ENCODE measurements at regions not wholly inside any gene's neighbourhood (a gene's known extent, or its start where the extent isn't known, plus 50 kb on each side); places are given as distances from the start of the nearest gene placed in this dataset.

DNA sequence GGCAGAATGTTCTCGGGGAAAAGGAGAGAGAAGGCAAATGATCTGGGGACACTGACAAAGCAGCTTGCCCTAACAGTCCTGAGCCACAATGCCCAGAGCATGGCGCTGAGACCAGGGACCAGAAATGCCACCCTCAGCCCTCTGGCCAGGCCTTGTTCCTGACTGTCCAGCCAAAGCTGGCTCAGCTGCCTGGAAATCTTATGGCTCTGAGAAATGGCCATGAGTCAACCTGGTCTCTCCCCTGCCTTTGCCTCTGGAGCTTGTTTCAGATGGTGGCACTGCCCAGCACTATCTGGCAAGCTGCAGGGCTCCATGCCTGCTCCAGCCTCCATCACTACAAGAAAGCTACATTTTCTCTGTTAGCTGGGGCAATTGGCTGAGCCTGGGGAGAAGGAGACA is 90.5 kb upstream of the PLXNA4 start:
- DNase-seq (ENCODE audit: low spot score) = no peak

- peak; percentile 32 for DNase-seq (ENCODE audit: low spot score)
Measured at GRCh38 chr7:132666071-132666773, 90.0 kb upstream of the PLXNA4 start.

DNA sequence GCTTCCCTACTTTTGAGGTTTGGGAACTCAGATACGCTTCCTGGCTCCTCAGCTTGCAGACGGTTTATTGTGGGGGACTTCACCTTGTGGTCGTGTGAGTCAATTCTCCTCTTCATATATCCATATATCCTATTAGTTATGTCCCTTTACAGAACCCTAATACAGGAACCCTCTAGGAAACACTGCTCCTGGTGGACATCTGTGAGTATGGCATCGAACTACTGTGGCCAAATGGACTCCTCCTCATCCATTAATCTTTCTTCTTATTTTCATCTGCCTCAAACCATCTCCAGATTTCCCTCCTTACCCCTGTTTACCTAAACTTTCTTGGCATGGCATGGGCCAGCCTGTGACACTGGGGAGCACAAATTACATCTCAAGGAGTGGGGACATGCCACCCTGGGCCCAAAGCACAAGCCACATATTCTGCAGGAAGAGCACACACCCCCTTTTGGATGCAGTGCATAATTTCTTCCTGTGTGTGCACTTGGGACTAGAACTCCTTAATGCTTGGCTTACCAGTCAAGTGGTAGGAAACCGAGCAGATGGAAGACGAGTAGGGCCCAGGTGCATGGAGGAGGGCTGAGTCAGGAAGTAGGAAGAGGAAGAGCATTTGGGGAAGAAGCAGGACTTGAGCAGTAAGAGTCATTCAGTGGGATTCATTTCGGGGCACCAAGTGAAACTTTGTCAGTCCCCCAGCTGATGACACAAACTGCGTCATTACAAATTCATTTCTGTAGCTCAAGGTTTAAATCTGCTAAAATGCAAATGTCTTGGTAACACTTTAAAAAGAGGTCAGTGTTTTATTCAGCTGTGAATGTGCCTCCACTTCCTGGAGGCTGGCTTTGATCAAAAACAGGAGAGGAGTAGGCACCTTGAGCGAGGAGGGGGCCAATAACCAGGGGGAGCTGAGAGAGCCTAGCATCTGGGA is 80.8 kb upstream of the PLXNA4 start:
- DNase-seq (ENCODE audit: low spot score) = peak; percentile 11

DNA sequence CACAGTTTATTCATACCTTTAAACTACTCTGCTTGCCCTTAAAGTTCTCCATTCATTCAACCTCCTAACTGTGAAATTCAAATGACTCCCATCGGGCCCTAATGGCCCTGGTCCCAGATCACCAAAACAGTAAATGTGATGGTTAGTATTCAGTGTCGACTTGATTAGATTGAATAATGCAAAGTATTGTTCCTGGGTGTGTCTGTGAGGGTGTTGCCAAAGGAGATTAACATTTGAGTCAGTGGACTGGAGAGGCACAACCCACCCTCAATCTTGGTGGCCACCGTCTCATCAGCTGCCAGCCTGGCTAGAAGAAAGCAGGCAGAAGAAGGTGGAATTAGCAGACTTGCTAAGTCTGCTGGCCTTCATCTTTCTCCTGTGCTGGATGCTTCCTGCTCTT is 80.1 kb upstream of the PLXNA4 start:
- DNase-seq (ENCODE audit: low spot score) = no peak

DNA sequence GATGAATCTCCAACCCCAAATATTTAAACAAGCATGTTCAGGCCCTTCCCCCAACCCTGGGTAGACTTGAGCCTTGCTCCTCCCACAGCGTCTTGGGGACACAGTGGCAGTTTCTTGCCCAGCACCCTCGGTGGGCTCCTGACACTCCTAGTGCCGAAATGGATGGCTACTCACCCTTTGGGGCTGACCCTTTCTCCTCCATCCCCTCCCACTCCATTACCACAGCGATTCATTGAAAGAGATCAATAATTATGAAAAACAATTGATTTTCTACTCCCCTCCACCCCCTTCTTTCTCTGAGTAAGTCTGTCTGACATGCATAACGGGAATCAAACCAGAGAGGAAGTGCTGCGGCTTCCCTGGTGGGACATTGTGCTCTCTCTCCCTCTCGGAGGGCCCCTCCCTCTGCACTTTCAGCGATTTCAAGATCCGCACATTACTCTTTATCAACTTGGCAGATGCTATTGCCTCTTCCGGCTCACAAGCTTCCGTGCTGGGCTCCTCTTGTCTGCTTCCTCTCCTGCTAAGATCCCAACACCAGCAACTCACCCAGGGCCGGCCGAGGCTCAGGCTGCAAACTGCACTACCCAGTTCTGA is 79.0 kb upstream of the PLXNA4 start:
- DNase-seq (ENCODE audit: low spot score) = peak; percentile 60

DNA sequence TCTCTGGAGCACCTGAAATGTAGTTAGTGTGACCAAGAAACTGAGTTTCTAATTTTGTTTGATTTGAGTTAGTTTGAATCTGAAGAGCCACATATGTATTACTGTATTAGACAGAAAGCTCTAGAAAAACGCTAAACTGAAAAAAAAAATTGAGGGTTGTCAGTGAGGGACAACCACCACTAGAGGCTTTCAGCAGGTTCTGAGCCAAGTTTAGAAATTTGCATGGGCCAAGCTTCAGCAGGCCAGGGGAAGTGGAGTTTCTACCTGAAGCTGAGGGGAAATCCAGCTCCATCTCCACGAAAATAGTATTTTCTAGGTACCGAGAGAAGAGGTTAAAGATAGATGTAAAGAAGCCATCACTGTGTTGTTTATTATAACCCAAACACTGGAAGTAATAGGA is 77.9 kb upstream of the PLXNA4 start:
- peak; percentile 20 for DNase-seq (ENCODE audit: low spot score)

- DNase-seq (ENCODE audit: low spot score) = no peak
Measured at GRCh38 chr7:132653366-132653930, 77.2 kb upstream of the PLXNA4 start.

- DNase-seq (ENCODE audit: low spot score) = no peak
Measured at GRCh38 chr7:132652507-132652906, 76.2 kb upstream of the PLXNA4 start.

- no peak for DNase-seq (ENCODE audit: low spot score)
Measured at GRCh38 chr7:132650498-132650897, 74.2 kb upstream of the PLXNA4 start.

DNA sequence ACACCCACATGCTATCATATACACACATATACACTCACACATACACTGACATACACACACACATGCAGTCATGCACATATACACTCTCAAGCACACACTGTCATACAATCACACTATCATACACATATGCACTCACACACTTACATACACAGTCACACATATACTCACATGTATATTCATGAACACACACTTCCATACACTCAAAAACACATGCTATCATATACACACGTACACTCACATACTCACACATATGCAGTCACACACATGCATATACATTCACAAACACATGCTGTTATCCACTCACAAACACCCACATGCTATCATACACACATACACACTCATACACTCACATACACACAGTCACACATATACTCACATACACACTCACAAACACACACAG is 71.0 kb upstream of the PLXNA4 start:
- DNase-seq (ENCODE audit: low spot score) = no peak

- DNase-seq (ENCODE audit: low spot score) = no peak
Measured at GRCh38 chr7:132646052-132646451, 69.8 kb upstream of the PLXNA4 start.

DNA sequence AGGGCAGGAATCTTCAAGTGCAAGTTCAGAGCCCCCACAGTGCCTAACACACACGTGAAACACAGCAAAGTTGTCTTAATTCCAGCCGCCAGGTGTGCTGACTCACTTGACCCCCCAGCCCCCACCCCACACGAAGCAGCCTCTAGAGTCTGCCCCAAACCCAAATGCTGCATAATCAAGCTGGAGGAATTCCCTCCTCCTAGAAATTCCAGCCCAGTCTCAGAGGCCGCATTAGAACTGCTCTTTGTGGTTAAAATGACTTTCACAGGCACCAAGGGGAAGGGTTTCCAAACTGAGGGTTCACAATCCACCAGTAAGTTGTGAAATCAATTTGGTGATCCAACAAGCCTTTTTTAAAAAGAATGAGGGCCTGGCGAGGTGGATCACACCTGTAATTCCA is 67.0 kb upstream of the PLXNA4 start:
- DNase-seq (ENCODE audit: low spot score) = no peak

- no peak for DNase-seq (ENCODE audit: low spot score)
Measured at GRCh38 chr7:132641238-132641637, 65.0 kb upstream of the PLXNA4 start.

GRCh38 chr7:132639983-132640382 is 63.7 kb upstream of the PLXNA4 start:
- no peak for DNase-seq (ENCODE audit: low spot score)

DNA sequence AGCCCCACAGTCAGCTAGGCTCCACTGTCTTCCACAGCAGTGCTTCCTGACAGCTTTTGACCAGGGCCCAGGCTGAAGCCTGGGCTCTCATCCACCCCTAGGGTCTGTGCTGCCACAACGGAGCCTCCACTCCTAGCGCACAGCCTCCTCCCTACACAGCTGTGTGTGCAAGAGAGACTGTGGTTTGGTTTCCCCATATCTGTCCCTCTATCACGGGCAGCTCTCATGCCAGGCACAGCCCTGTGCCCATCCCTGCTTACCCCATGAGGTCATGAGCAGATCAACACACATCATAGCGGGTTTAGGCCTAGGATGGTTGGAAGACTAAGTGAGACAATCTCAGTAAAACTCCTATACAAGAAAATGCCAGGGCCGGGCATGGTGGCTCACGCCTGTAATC is 61.7 kb upstream of the PLXNA4 start:
- no peak for DNase-seq (ENCODE audit: low spot score)

GRCh38 chr7:132636581-132636980 is 60.3 kb upstream of the PLXNA4 start:
- DNase-seq (ENCODE audit: low spot score) = no peak

GRCh38 chr7:132635127-132635526 is 58.9 kb upstream of the PLXNA4 start:
- DNase-seq (ENCODE audit: low spot score) = no peak

DNA sequence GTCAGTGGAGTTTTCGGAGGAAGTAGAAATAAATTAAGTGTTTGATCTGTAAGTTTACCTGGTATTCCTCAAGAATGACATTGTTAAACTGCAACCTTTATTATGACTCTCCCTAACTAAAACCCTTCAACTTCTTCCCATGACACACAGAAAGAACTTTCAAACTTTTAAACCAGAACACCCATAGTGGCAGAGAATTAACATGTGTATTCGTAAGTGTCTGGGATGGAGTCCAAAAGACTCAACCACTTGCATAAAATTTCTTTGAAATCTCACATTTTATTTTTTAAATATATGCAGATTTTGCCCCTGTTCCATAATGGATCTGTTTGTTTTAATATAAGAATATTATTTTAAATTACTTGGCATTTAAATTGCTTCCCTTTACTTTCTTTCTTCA is 54.6 kb upstream of the PLXNA4 start:
- DNase-seq (ENCODE audit: low spot score) = no peak

Measured in activated CD4-positive, alpha-beta T cell treated with anti-CD3 and anti-CD28 coated beads, Interleukin-2, Interleukin-4, amounts not matched to agents 100 ng/mL and 50 ng/mL, durations not matched to agents 16 hours and 8 hours (primary cell).